Natural killer cell (primary cell): ENCODE measurements at regions not wholly inside any gene's neighbourhood (a gene's known extent, or its start where the extent isn't known, plus 50 kb on each side); places are given as distances from the start of the nearest gene placed in this dataset.

Source experiments
- ATAC-seq, 3 donors: fragments of 150-1000 bp in 2 of 3; fragments of 200-7000 bp in 1 of 3; cut with Tn5 transposase; 1 replicate in 1 of 3; 2 replicates in 2 of 3; pipeline ENCODE4 v1.10.0; 2021; ENCODE audit warnings: mild to moderate bottlenecking in 2 of 3, moderate library complexity in 2 of 3
- DNase-seq, 2 donors: peaks; one replicate each; pipeline versions ENCODE4 v3.0.0 to v3.0.0-alpha.2; 2013 to 2021; ENCODE audit warnings: mixed read lengths in 1 of 2
- H3K27ac ChIP-seq: one replicate; pipeline ENCODE4 v1.5.1; 2013; ENCODE audit warnings: mild to moderate bottlenecking, low read length
- H3K27me3 ChIP-seq: one replicate; pipeline ENCODE4 v1.6.1; 2013; ENCODE audit warnings: low read length; ENCODE audit not compliant: control insufficient read depth, insufficient read depth
- H3K36me3 ChIP-seq: one replicate; pipeline ENCODE4 v1.6.1; 2013; ENCODE audit warnings: low read length; ENCODE audit not compliant: control insufficient read depth, insufficient read depth
- H3K4me1 ChIP-seq: one replicate; pipeline ENCODE4 v1.6.1; 2013; ENCODE audit warnings: low read length; ENCODE audit not compliant: control insufficient read depth, insufficient read depth
- H3K4me3 ChIP-seq: one replicate; pipeline ENCODE4 v1.5.1; 2013; ENCODE audit warnings: low read length
- H3K9me3 ChIP-seq: one replicate; pipeline ENCODE4 v1.6.1; 2013; ENCODE audit warnings: low read length; ENCODE audit not compliant: control insufficient read depth, insufficient read depth
- H3K27ac Mint-ChIP-seq, 2 donors: one replicate each; pipeline ENCODE4 v1.8.0; 2022; ENCODE audit warnings: mild to moderate bottlenecking in 2 of 2, mixed read lengths in 2 of 2, moderate library complexity in 1 of 2
- H3K27me3 Mint-ChIP-seq, 2 donors: one replicate each; pipeline ENCODE4 v1.8.0; 2022; ENCODE audit warnings: low read depth in 2 of 2, mixed read lengths in 2 of 2
- H3K36me3 Mint-ChIP-seq: one replicate; pipeline ENCODE4 v1.8.0; 2022; ENCODE audit warnings: mixed read lengths
- H3K4me1 Mint-ChIP-seq, 2 donors: one replicate each; pipeline ENCODE4 v1.8.0; 2022; ENCODE audit warnings: mixed read lengths in 2 of 2
- H3K4me3 Mint-ChIP-seq: one replicate; pipeline ENCODE4 v1.8.0; 2022; ENCODE audit warnings: mild to moderate bottlenecking, moderate library complexity, mixed read lengths
- H3K9me3 Mint-ChIP-seq, 2 donors: one replicate each; pipeline ENCODE4 v1.8.0; 2022; ENCODE audit warnings: mixed read lengths in 2 of 2
- WGBS: methylation state at CpG from one replicate; pipeline ENCODE4 v1.1.7; 2013; ENCODE audit warnings: missing lambda C conversion rate; ENCODE audit not compliant: insufficient coverage; 5-methylcytosine and 5-hydroxymethylcytosine counted together
- intact Hi-C: fragments of 100-400 bp; cut with micrococcal nuclease; formaldehyde crosslinking; loops from one replicate; pipeline ENCODE4 v1.14.2; 2022
- TF ChIP-seq, protein P1 (sequence below): fragments of 200-600 bp; IDR thresholded peaks from one replicate; pipeline ENCODE4 v1.8.0; 2022; ENCODE audit warnings: antibody characterized with exemption

DNA sequence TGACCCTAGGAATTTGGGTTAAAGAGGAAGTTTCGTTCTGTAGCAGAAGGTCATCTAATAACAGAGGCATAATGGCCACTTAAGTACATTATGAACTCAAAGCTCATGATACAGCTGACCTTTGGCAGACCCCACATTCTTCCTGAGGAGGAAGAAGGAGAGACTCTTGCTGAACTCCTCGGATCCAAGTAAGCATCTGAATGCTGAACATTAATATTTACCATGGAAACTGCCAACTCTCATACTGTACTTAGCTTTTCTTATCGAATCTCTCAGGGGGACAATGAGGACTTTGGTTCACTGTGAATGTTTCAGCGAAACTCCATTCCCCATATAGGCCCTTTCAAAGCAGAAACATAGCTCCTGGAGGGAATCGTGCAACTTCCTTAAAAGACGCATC is 781.4 kb upstream of the GYPC start:
- TF ChIP-seq, protein P1, sequence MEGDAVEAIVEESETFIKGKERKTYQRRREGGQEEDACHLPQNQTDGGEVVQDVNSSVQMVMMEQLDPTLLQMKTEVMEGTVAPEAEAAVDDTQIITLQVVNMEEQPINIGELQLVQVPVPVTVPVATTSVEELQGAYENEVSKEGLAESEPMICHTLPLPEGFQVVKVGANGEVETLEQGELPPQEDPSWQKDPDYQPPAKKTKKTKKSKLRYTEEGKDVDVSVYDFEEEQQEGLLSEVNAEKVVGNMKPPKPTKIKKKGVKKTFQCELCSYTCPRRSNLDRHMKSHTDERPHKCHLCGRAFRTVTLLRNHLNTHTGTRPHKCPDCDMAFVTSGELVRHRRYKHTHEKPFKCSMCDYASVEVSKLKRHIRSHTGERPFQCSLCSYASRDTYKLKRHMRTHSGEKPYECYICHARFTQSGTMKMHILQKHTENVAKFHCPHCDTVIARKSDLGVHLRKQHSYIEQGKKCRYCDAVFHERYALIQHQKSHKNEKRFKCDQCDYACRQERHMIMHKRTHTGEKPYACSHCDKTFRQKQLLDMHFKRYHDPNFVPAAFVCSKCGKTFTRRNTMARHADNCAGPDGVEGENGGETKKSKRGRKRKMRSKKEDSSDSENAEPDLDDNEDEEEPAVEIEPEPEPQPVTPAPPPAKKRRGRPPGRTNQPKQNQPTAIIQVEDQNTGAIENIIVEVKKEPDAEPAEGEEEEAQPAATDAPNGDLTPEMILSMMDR: no peak
- H3K27ac ChIP-seq: no peak overlapping the region
- Mint-ChIP-seq H3K4me1 (no peaks in the 10 kb centered on the region), H3K27me3 (no peaks in the 10 kb centered on the region), H3K27ac (no peak overlapping the region), H3K36me3 (peaks cover 6% of the 10 kb centered on the region), H3K9me3 (peaks cover 10 to 13% of the 10 kb centered on the region in 2 donors), H3K4me3 (no peak overlapping the region)
- DNase-seq (no peak), ATAC-seq (no peak)
- no peak overlapping the region for H3K4me3 ChIP-seq
- H3K9me3 ChIP-seq: peaks cover 4% of the 10 kb centered on the region
- H3K36me3 ChIP-seq: no peaks in the 10 kb centered on the region
- H3K27me3 ChIP-seq: no peaks in the 10 kb centered on the region
- 75% methylated on average over 4 of the region's 6 CpGs for WGBS
- no peaks in the 10 kb centered on the region for H3K4me1 ChIP-seq
- intact Hi-C loops: no loop called here

DNA sequence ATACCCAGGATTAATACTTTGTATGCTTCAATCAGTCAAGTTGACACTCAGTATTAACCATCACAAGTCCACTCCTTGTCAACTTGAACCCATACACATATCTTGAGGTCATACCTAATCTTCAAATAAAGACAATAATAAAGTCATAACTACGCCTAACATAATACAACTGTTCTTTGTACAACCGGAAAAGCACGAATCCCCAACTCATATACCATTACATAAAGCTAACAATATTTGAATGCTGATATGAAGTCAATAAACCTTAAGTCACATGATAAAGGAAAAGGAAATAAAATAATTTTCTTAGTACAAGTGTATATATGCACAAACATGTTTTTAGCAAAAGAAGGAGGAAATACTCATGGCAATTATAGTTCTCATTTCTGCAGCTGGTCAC is 770.6 kb upstream of the GYPC start:
- intact Hi-C loops: no loop called here
- H3K9me3 Mint-ChIP-seq: peaks cover 12 to 14% of the 10 kb centered on the region in 2 donors
- no peak for ATAC-seq
- TF ChIP-seq, protein P1: no peak
- Histone ChIP-seq H3K9me3 (peaks cover 5% of the 10 kb centered on the region), H3K27ac (no peak overlapping the region), H3K27me3 (no peaks in the 10 kb centered on the region), H3K4me3 (no peak overlapping the region), H3K36me3 (no peaks in the 10 kb centered on the region), H3K4me1 (no peaks in the 10 kb centered on the region)
- H3K4me3 Mint-ChIP-seq: no peak overlapping the region
- no peaks in the 10 kb centered on the region for H3K4me1 Mint-ChIP-seq
- H3K27ac Mint-ChIP-seq: no peak overlapping the region
- no peak for DNase-seq
- H3K36me3 Mint-ChIP-seq: no peaks in the 10 kb centered on the region
- WGBS: 100% methylated on average over 1 of the region's 3 CpGs
- H3K27me3 Mint-ChIP-seq: no peaks in the 10 kb centered on the region

DNA sequence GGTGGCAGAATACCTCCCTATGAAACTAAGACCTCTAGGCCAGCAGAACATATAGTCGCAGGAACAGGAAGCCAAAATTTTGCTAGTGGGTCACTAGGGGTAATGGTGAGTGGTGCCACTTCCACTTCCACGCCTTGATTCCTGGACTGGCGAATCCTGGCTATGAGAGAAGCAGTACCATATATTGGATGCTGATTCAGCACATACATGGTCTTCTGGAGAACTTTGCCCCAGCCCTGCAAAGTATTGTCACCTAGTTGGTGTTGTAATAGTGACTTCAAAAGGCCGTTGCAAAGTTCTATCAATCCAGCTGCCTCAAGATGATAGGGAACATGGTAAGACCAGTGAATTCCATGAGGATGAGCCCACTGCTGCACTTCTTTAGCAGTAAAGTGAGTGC is 769.8 kb upstream of the GYPC start:
- H3K36me3 ChIP-seq: no peaks in the 10 kb centered on the region
- H3K4me1 ChIP-seq: no peaks in the 10 kb centered on the region
- intact Hi-C loops: no loop called here
- H3K9me3 Mint-ChIP-seq: peaks cover 12 to 14% of the 10 kb centered on the region in 2 donors
- no peaks in the 10 kb centered on the region for H3K27me3 Mint-ChIP-seq
- TF ChIP-seq, protein P1: no peak
- no peak overlapping the region for H3K4me3 ChIP-seq
- H3K4me3 Mint-ChIP-seq: no peak overlapping the region
- WGBS: 85% methylated on average over 4 of the region's 4 CpGs
- DNase-seq: no peak
- H3K4me1 Mint-ChIP-seq: no peaks in the 10 kb centered on the region
- H3K36me3 Mint-ChIP-seq: no peaks in the 10 kb centered on the region
- no peak for ATAC-seq
- no peaks in the 10 kb centered on the region for H3K27me3 ChIP-seq
- peaks cover 5% of the 10 kb centered on the region for H3K9me3 ChIP-seq
- H3K27ac Mint-ChIP-seq: no peak overlapping the region
- no peak overlapping the region for H3K27ac ChIP-seq

DNA sequence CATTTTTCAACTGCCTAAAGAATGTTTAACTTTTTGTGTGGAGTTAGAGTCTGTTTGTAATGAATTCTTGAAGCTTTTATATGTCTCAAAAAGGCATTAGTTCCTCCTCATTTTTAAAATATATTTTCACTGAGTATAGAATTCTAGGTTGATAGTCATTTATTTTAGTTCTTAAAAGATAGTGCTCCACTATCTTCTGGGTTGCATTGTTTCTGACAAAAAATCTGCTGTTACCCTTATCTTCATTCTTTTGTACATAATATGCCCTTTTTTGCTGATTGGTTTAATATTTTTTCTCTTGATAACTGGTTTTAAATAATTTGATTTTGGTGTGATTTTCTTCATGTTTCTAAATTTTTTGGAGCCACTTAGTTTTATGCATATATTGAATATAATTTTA is 754.7 kb upstream of the GYPC start:
- Histone ChIP-seq H3K27me3 (no peaks in the 10 kb centered on the region), H3K9me3 (no peaks in the 10 kb centered on the region), H3K4me1 (no peaks in the 10 kb centered on the region), H3K36me3 (no peaks in the 10 kb centered on the region), H3K4me3 (no peak overlapping the region), H3K27ac (no peak overlapping the region)
- intact Hi-C loops: no loop called here
- Mint-ChIP-seq H3K36me3 (peaks cover 7% of the 10 kb centered on the region), H3K4me1 (no peaks in the 10 kb centered on the region), H3K4me3 (no peak overlapping the region), H3K27ac (no peak overlapping the region), H3K9me3 (peaks cover 21 to 24% of the 10 kb centered on the region in 2 donors), H3K27me3 (no peaks in the 10 kb centered on the region)
- TF ChIP-seq, protein P1: no peak
- no peak for DNase-seq
- no peak for ATAC-seq
